ENCODE measurements at regions not wholly inside any gene's neighbourhood (a gene's known extent, or its start where the extent isn't known, plus 50 kb on each side); places are given as distances from the start of the nearest gene placed in this dataset.

DNA sequence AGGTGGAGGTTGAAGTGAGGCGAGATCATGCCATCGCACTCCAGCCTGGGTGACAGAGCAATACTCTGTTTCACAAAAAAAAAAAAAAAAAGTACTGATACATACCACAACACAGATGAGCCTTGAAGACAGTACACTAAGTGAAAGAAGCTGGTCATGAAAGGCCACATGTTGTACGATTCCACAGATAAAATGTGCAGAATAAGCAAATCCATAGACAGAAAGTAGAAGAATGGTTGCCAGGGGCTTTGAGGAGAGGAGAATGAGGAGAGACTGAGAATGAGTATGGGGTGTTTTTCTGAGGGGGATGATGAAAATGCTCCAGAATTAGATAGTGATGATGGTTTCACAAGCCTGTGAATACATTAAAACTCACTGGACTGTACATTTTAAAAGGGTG, 155.6 kb upstream of the PSMD7 start:
- TF ChIP-seq POLR2A (IDR thresholded peaks at IDR 0.05) (no peak), CTCF (IDR thresholded peaks at IDR 0.05) (no peak)

All from right lobe of liver (tissue), 4 donors.